ENCODE measurements at regions not wholly inside any gene's neighbourhood (a gene's known extent, or its start where the extent isn't known, plus 50 kb on each side); places are given as distances from the start of the nearest gene placed in this dataset.

- Histone ChIP-seq H3K27me3 (ENCODE audit: insufficient read depth, poor library complexity, severe bottlenecking) (no peaks in the 10 kb centered on the region), H3K4me3 (replicated peaks; ENCODE audit: insufficient read depth, low read length) (no peak overlapping the region), H3K27ac (replicated peaks) (no peak overlapping the region)
- TF ChIP-seq SPI1 (IDR thresholded peaks at IDR 0.05; ENCODE audit: borderline replicate concordance, low read depth) (peak; percentile 10; the same call in 1 of the 2 replicates), GABPA (IDR thresholded peaks at IDR 0.05; ENCODE audit: low read depth) (no peak)
- no peak for DNase-seq (ENCODE audit: low read depth in 1 of 2, low spot score in 1 of 2)
Measured at GRCh38 chr9:111178331-111179055, 140.2 kb upstream of the LPAR1 start.

DNA sequence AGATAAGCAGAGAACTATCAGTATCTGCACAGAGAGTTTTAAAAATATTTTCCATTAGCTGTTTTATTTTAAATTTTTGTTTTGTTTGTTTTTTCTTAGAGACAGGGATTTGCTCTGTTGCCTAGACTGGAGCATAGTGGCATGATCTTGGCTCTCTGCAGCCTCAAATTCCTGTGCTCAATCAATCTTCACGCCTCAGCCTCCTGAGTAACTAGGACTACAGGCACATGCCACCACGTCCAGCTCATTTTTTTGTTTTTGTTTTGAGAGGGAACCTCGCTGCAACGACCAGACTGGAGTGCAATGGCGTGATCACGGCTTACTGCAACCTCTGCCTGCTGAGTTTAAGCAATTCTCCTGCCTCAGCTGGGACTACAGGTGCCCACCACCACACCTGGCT lies 138.2 kb upstream of the LPAR1 start:
- DNase-seq (ENCODE audit: low read depth in 1 of 2, low spot score in 1 of 2): no peak
- H3K27me3 ChIP-seq (ENCODE audit: insufficient read depth, poor library complexity, severe bottlenecking): no peaks in the 10 kb centered on the region
- no peak overlapping the region for H3K27ac ChIP-seq (replicated peaks)
- no peak overlapping the region for H3K4me3 ChIP-seq (replicated peaks; ENCODE audit: insufficient read depth, low read length)
- TF ChIP-seq CTCF (IDR thresholded peaks at IDR 0.05; ENCODE audit: insufficient read depth, low read length) (no peak), POLR2AphosphoS5 (IDR thresholded peaks at IDR 0.05; ENCODE audit: low read depth) (no peak), REST (IDR thresholded peaks at IDR 0.05; ENCODE audit: insufficient replicate concordance, low read depth) (no peak), GABPA (IDR thresholded peaks at IDR 0.05; ENCODE audit: low read depth) (no peak), SPI1 (IDR thresholded peaks at IDR 0.05; ENCODE audit: borderline replicate concordance, low read depth) (no peak)

DNA sequence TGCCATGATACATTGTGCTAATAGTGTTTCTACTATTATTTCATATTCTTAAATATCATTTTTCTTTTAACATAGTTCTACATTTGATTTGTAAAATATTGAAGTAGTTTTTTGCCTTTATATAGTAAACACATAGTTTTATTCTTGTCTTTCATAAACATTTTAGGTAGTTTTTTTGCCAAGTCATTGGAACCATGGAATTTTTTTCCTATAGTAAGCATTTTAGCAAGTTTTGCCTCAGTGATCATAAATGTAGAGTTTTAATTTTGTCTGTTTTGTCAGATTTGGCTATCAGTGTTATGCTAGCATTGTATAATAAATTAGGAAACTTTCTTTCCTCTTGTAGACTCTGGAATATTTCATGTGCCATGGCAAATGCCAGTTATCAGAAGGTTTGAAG lies 137.1 kb upstream of the LPAR1 start:
- H3K27ac ChIP-seq (replicated peaks): no peak overlapping the region
- DNase-seq (ENCODE audit: low read depth in 1 of 2, low spot score in 1 of 2): no peak
- no peak overlapping the region for H3K4me3 ChIP-seq (replicated peaks; ENCODE audit: insufficient read depth, low read length)
- H3K27me3 ChIP-seq (ENCODE audit: insufficient read depth, poor library complexity, severe bottlenecking): no peaks in the 10 kb centered on the region
- no peak for TF ChIP-seq CTCF (IDR thresholded peaks at IDR 0.05; ENCODE audit: insufficient read depth, low read length)
- no peak for TF ChIP-seq REST (IDR thresholded peaks at IDR 0.05; ENCODE audit: insufficient replicate concordance, low read depth)
- no peak for TF ChIP-seq POLR2AphosphoS5 (IDR thresholded peaks at IDR 0.05; ENCODE audit: low read depth)
- TF ChIP-seq GABPA (IDR thresholded peaks at IDR 0.05; ENCODE audit: low read depth): no peak
- no peak for TF ChIP-seq SPI1 (IDR thresholded peaks at IDR 0.05; ENCODE audit: borderline replicate concordance, low read depth)

DNA sequence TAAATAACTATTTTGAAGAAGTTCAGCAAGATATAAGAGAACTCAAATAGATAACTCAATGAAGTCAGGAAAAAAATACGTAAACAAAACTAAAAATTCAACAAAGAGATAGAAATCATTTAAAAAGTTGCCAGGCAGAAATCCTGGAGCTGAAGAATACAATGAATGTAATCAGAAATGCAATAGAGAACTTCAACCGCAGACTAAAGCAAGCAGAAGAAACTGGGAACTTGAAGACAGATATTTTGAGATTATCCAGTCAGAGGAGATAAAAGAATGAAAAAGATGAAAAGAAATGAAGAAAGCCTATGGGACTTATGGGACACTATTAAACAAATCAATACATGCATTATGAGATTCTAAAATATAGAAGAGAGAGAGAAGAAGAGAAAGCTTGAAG lies 129.1 kb upstream of the LPAR1 start:
- H3K27ac ChIP-seq (replicated peaks): no peak overlapping the region
- no peak for DNase-seq (ENCODE audit: low read depth in 1 of 2, low spot score in 1 of 2)
- H3K27me3 ChIP-seq (ENCODE audit: insufficient read depth, poor library complexity, severe bottlenecking): no peaks in the 10 kb centered on the region
- H3K4me3 ChIP-seq (replicated peaks; ENCODE audit: insufficient read depth, low read length): no peak overlapping the region
- no peak for TF ChIP-seq CTCF (IDR thresholded peaks at IDR 0.05; ENCODE audit: insufficient read depth, low read length)
- TF ChIP-seq SPI1 (IDR thresholded peaks at IDR 0.05; ENCODE audit: borderline replicate concordance, low read depth): no peak
- no peak for TF ChIP-seq POLR2AphosphoS5 (IDR thresholded peaks at IDR 0.05; ENCODE audit: low read depth)
- TF ChIP-seq GABPA (IDR thresholded peaks at IDR 0.05; ENCODE audit: low read depth): no peak
- no peak for TF ChIP-seq REST (IDR thresholded peaks at IDR 0.05; ENCODE audit: insufficient replicate concordance, low read depth)

Measured in HL-60 (cell line).